ENCODE measurements at regions not wholly inside any gene's neighbourhood (a gene's known extent, or its start where the extent isn't known, plus 50 kb on each side); places are given as distances from the start of the nearest gene placed in this dataset.
A peak's percentile ranks its signal among the peaks of the same experiment; 100 is the strongest.
"Not testable (repeated sequence)": the region's sequence is repeated elsewhere in the genome, so short reads cannot be mapped to it uniquely, and the experiment has no call there.

DNA sequence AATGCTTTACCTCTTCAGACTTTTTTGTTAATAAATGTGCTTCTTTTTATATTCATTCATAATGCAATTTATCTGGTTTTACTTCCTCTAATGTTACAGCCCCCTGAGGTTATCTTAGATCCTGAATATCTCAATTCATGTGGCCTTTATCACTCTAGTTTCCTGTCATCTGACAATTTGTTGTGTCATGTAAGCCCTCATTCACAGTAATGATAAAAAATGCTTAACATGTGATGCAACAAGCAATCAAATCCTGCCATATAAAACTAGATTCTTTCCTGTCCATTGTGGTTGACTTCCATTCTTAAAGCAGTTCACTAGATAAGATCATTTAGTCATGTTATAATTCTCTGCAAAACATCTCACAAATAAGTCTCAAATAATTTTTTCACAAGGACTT is 991.2 kb upstream of the ACO1 start:
- POLR2A ChIA-PET: interaction anchor here in 1 of 2 donors (0.7 kb wide), 1 partner anchor 51 kb away, joined by 4 read pairs; no protein-coding TSS in a partner anchor
- peak in 2 of 4 experiments; percentile 36 to 40 for ATAC-seq (replicated peaks in 1 of 4)
- CTCF ChIA-PET: no interaction called here
- no peak overlapping the region for H3K4me3 ChIP-seq (ENCODE audit: control insufficient read depth in 1 of 2, extremely low read depth in 1 of 2, low read length in 1 of 2)
- H3K4me1 ChIP-seq (ENCODE audit: control insufficient read depth in 1 of 2, extremely low read depth in 1 of 2, insufficient read depth in 2 of 2, low read length in 2 of 2): peaks cover 0 to 6% of the 10 kb centered on the region in 2 experiments
- H3K9me3 Mint-ChIP-seq: peaks cover 0 to 2% (median 0%) of the 10 kb centered on the region in 3 donors
- no peaks in the 10 kb centered on the region for H3K36me3 Mint-ChIP-seq
- no peaks in the 10 kb centered on the region for H3K36me3 ChIP-seq (ENCODE audit: control insufficient read depth in 2 of 2, extremely low read depth in 1 of 2, insufficient read depth in 1 of 2, low read length in 1 of 2)
- no peak overlapping the region for H3K27ac ChIP-seq (ENCODE audit: low read length)
- no peaks in the 10 kb centered on the region for H3K27me3 Mint-ChIP-seq
- peaks cover 18 to 24% (median 23%) of the 10 kb centered on the region in 3 donors for H3K4me1 Mint-ChIP-seq
- no peaks in the 10 kb centered on the region for H3K27me3 ChIP-seq (replicated peaks in 1 of 2; ENCODE audit: control insufficient read depth in 2 of 2, extremely low read depth in 1 of 2, insufficient read depth in 2 of 2, low read length in 1 of 2)
- H3K27ac Mint-ChIP-seq: peak overlapping the region; percentile 2 to 9
- no peak overlapping the region for H3K4me3 Mint-ChIP-seq
- no peaks in the 10 kb centered on the region for H3K9me3 ChIP-seq
- no peak for DNase-seq

- no peaks in the 10 kb centered on the region for H3K36me3 Mint-ChIP-seq
- no peak overlapping the region for H3K27ac Mint-ChIP-seq
- no peak for ATAC-seq (replicated peaks in 1 of 4)
- Histone ChIP-seq H3K4me3 (ENCODE audit: control insufficient read depth in 1 of 2, extremely low read depth in 1 of 2, low read length in 1 of 2) (no peak overlapping the region), H3K9me3 (no peaks in the 10 kb centered on the region), H3K4me1 (ENCODE audit: control insufficient read depth in 1 of 2, extremely low read depth in 1 of 2, insufficient read depth in 2 of 2, low read length in 2 of 2) (peaks cover 0 to 6% of the 10 kb centered on the region in 2 experiments), H3K27me3 (replicated peaks in 1 of 2; ENCODE audit: control insufficient read depth in 2 of 2, extremely low read depth in 1 of 2, insufficient read depth in 2 of 2, low read length in 1 of 2) (no peaks in the 10 kb centered on the region), H3K27ac (ENCODE audit: low read length) (no peak overlapping the region), H3K36me3 (ENCODE audit: control insufficient read depth in 2 of 2, extremely low read depth in 1 of 2, insufficient read depth in 1 of 2, low read length in 1 of 2) (no peaks in the 10 kb centered on the region)
- peaks cover 18 to 24% (median 23%) of the 10 kb centered on the region in 3 donors for H3K4me1 Mint-ChIP-seq
- WGBS (ENCODE audit: insufficient coverage): no CpG with 5 or more reads among the region's 2 CpGs
- no peak for DNase-seq
- CTCF ChIA-PET: no interaction called here
- no peak overlapping the region for H3K4me3 Mint-ChIP-seq
- no peaks in the 10 kb centered on the region for H3K27me3 Mint-ChIP-seq
- peaks cover 0 to 2% (median 0%) of the 10 kb centered on the region in 3 donors for H3K9me3 Mint-ChIP-seq
- POLR2A ChIA-PET: interaction anchor here in 1 of 2 donors (0.7 kb wide), 1 partner anchor 51 kb away, joined by 4 read pairs; no protein-coding TSS in a partner anchor
These were observed 990.4 kb upstream of the ACO1 start for GRCh38 chr9:31394015-31394473.

GRCh38 chr9:31412081-31412480 is 972.4 kb upstream of the ACO1 start:
- Mint-ChIP-seq H3K27me3 (no peaks in the 10 kb centered on the region), H3K9me3 (peaks cover 0 to 12% (median 4%) of the 10 kb centered on the region in 3 donors), H3K4me3 (no peak overlapping the region), H3K36me3 (no peaks in the 10 kb centered on the region), H3K4me1 (peaks cover 0 to 2% (median 2%) of the 10 kb centered on the region in 3 donors), H3K27ac (no peak overlapping the region)
- Histone ChIP-seq H3K4me1 (ENCODE audit: control insufficient read depth in 1 of 2, extremely low read depth in 1 of 2, insufficient read depth in 2 of 2, low read length in 2 of 2) (no peaks in the 10 kb centered on the region), H3K27me3 (replicated peaks in 1 of 2; ENCODE audit: control insufficient read depth in 2 of 2, extremely low read depth in 1 of 2, insufficient read depth in 2 of 2, low read length in 1 of 2) (no peaks in the 10 kb centered on the region), H3K27ac (ENCODE audit: low read length) (no peak overlapping the region), H3K9me3 (no peaks in the 10 kb centered on the region), H3K36me3 (ENCODE audit: control insufficient read depth in 2 of 2, extremely low read depth in 1 of 2, insufficient read depth in 1 of 2, low read length in 1 of 2) (no peaks in the 10 kb centered on the region), H3K4me3 (ENCODE audit: control insufficient read depth in 1 of 2, extremely low read depth in 1 of 2, low read length in 1 of 2) (no peak overlapping the region)
- ChIA-PET POLR2A (no interaction called here), CTCF (no interaction called here)
- DNase-seq: no peak
- ATAC-seq (replicated peaks in 1 of 4): no peak

DNA sequence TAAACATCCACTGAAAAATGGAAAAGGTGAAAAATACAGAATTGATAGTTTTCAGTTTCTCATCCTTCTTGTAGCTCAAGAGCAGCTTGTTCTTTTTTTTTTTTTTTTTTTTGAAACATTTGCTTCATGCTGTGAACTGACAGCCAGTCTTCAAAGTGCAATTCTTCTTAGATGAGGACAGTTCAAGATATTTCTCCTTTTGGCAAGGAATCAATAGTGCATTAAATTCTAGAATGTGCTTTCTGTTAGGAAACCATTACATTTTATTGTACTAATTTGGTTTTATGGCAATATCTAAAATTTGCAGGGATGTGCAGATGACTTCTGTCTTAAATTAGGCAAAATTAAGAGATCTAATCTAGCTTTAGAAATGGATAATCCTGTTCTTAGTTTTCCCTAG is 969.3 kb upstream of the ACO1 start:
- Histone ChIP-seq H3K4me1 (ENCODE audit: control insufficient read depth in 1 of 2, extremely low read depth in 1 of 2, insufficient read depth in 2 of 2, low read length in 2 of 2) (no peaks in the 10 kb centered on the region), H3K36me3 (ENCODE audit: control insufficient read depth in 2 of 2, extremely low read depth in 1 of 2, insufficient read depth in 1 of 2, low read length in 1 of 2) (no peaks in the 10 kb centered on the region), H3K4me3 (ENCODE audit: control insufficient read depth in 1 of 2, extremely low read depth in 1 of 2, low read length in 1 of 2) (no peak overlapping the region), H3K27me3 (replicated peaks in 1 of 2; ENCODE audit: control insufficient read depth in 2 of 2, extremely low read depth in 1 of 2, insufficient read depth in 2 of 2, low read length in 1 of 2) (no peaks in the 10 kb centered on the region), H3K9me3 (no peaks in the 10 kb centered on the region), H3K27ac (ENCODE audit: low read length) (no peak overlapping the region)
- no peaks in the 10 kb centered on the region for H3K36me3 Mint-ChIP-seq
- H3K4me3 Mint-ChIP-seq: no peak overlapping the region
- peaks cover 0 to 2% (median 2%) of the 10 kb centered on the region in 3 donors for H3K4me1 Mint-ChIP-seq
- H3K9me3 Mint-ChIP-seq: peaks cover 0 to 9% (median 4%) of the 10 kb centered on the region in 3 donors
- H3K27ac Mint-ChIP-seq: peak overlapping the region in 1 of 2 donors; percentile 68
- ATAC-seq (replicated peaks in 1 of 4) (no peak), DNase-seq (no peak)
- H3K27me3 Mint-ChIP-seq: no peaks in the 10 kb centered on the region
- ChIA-PET CTCF (no interaction called here), POLR2A (interaction anchor here in 1 of 2 donors (0.6 kb wide), 1 partner anchor 28 kb away, joined by 6 read pairs; no protein-coding TSS in a partner anchor)

- Histone ChIP-seq H3K4me3 (ENCODE audit: control insufficient read depth in 1 of 2, extremely low read depth in 1 of 2, low read length in 1 of 2) (no peak overlapping the region), H3K27me3 (replicated peaks in 1 of 2; ENCODE audit: control insufficient read depth in 2 of 2, extremely low read depth in 1 of 2, insufficient read depth in 2 of 2, low read length in 1 of 2) (no peaks in the 10 kb centered on the region), H3K4me1 (ENCODE audit: control insufficient read depth in 1 of 2, extremely low read depth in 1 of 2, insufficient read depth in 2 of 2, low read length in 2 of 2) (no peaks in the 10 kb centered on the region), H3K9me3 (no peaks in the 10 kb centered on the region), H3K27ac (ENCODE audit: low read length) (no peak overlapping the region), H3K36me3 (ENCODE audit: control insufficient read depth in 2 of 2, extremely low read depth in 1 of 2, insufficient read depth in 1 of 2, low read length in 1 of 2) (no peaks in the 10 kb centered on the region)
- no peaks in the 10 kb centered on the region for H3K36me3 Mint-ChIP-seq
- H3K27ac Mint-ChIP-seq: no peak overlapping the region
- peaks cover 0 to 2% (median 2%) of the 10 kb centered on the region in 3 donors for H3K4me1 Mint-ChIP-seq
- H3K4me3 Mint-ChIP-seq: no peak overlapping the region
- DNase-seq (no peak), ATAC-seq (replicated peaks in 1 of 4) (no peak)
- H3K9me3 Mint-ChIP-seq: peaks cover 0 to 6% (median 0%) of the 10 kb centered on the region in 3 donors
- CTCF ChIA-PET: no interaction called here
- no peaks in the 10 kb centered on the region for H3K27me3 Mint-ChIP-seq
- POLR2A ChIA-PET: no interaction called here
- no CpG with 5 or more reads among the region's 4 CpGs for WGBS (ENCODE audit: insufficient coverage)
These were observed 966.0 kb upstream of the ACO1 start for GRCh38 chr9:31418419-31418818.

- H3K27me3 ChIP-seq (replicated peaks in 1 of 2; ENCODE audit: control insufficient read depth in 2 of 2, extremely low read depth in 1 of 2, insufficient read depth in 2 of 2, low read length in 1 of 2); H3K9me3 Mint-ChIP-seq; H3K4me1 Mint-ChIP-seq; H3K9me3 ChIP-seq; H3K4me3 Mint-ChIP-seq; H3K27me3 Mint-ChIP-seq; H3K27ac ChIP-seq (ENCODE audit: low read length); POLR2A ChIA-PET; H3K4me3 ChIP-seq (ENCODE audit: control insufficient read depth in 1 of 2, extremely low read depth in 1 of 2, low read length in 1 of 2); ATAC-seq (replicated peaks in 1 of 4); H3K4me1 ChIP-seq (ENCODE audit: control insufficient read depth in 1 of 2, extremely low read depth in 1 of 2, insufficient read depth in 2 of 2, low read length in 2 of 2); DNase-seq; H3K36me3 Mint-ChIP-seq; H3K36me3 ChIP-seq (ENCODE audit: control insufficient read depth in 2 of 2, extremely low read depth in 1 of 2, insufficient read depth in 1 of 2, low read length in 1 of 2); H3K27ac Mint-ChIP-seq: not testable (repeated sequence)
- WGBS (ENCODE audit: insufficient coverage): no CpG with 5 or more reads among the region's 7 CpGs
- CTCF ChIA-PET: interaction anchor here (0.6 to 1.0 kb wide), 2 partner anchors 17 to 46 kb away, joined by 3 to 4 read pairs; no protein-coding TSS in a partner anchor
These were observed 940.6 kb upstream of the ACO1 start for GRCh38 chr9:31443630-31444457.

Measured in T-cell (primary cell).